IMR-90 (cell line): ENCODE measurements at regions not wholly inside any gene's neighbourhood (a gene's known extent, or its start where the extent isn't known, plus 50 kb on each side); places are given as distances from the start of the nearest gene placed in this dataset.

Experiments
- ATAC-seq: fragments of 200-7000 bp; cut with Tn5 transposase; 2 replicates; pipeline ENCODE4 v1.9.1; 2020; ENCODE audit warnings: low read depth, mild to moderate bottlenecking, moderate library complexity
- BruUV-seq: library from RNA; stranded (reverse); fragments of 400-500 nt; replicated peaks from 2 replicates; lab custom pipeline; 2021; lab: Mats Ljungman, UMichigan
- CTCF ChIA-PET: fragments of 300-600 bp; formaldehyde crosslinking; extraction: SDS; loops from one replicate; lab custom pipeline; 2021; ENCODE audit warnings: antibody characterized with exemption; lab: Yijun Ruan, JAX
- POLR2A ChIA-PET: fragments of 300-600 bp; sonication (Branson Sonifier 250); formaldehyde crosslinking; loops from one replicate; lab custom pipeline; 2022; ENCODE audit warnings: antibody characterized with exemption; ENCODE audit not compliant: unreplicated experiment; lab: Charles Lee
- DNase-seq: peaks from one replicate; pipeline ENCODE4 v3.0.0; 2013
- H2AFZ ChIP-seq: replicated peaks from 2 replicates; pipeline ENCODE3; 2013; ENCODE audit warnings: low read length, mild to moderate bottlenecking; ENCODE audit not compliant: poor library complexity
- H2AK5ac ChIP-seq: 2 replicates; pipeline ENCODE4 v1.6.1; 2013; ENCODE audit warnings: low read depth, low read length, inconsistent platforms
- H2AK9ac ChIP-seq: replicated peaks from 2 replicates; pipeline ENCODE3; 2013; ENCODE audit warnings: mild to moderate bottlenecking, low read depth, low read length, moderate library complexity; ENCODE audit not compliant: poor library complexity
- H2BK120ac ChIP-seq: 2 replicates; pipeline ENCODE4 v1.6.1; 2013; ENCODE audit warnings: low read depth, low read length, inconsistent platforms
- H2BK15ac ChIP-seq: 3 replicates; pipeline ENCODE4 v1.6.1; 2013; ENCODE audit warnings: low read depth, low read length, inconsistent platforms
- H2BK20ac ChIP-seq: 2 replicates; pipeline ENCODE4 v1.6.1; 2013; ENCODE audit warnings: low read depth, mild to moderate bottlenecking, inconsistent platforms, low read length, moderate library complexity
- H2BK5ac ChIP-seq: 2 replicates; pipeline ENCODE4 v1.6.1; 2013; ENCODE audit warnings: mild to moderate bottlenecking, low read depth, low read length, inconsistent platforms; ENCODE audit not compliant: poor library complexity, severe bottlenecking
- H3K14ac ChIP-seq: replicated peaks from 2 replicates; pipeline ENCODE4 v1.6.1; 2013; ENCODE audit warnings: low read depth, low read length, inconsistent platforms
- H3K18ac ChIP-seq: 2 replicates; pipeline ENCODE4 v1.6.1; 2013; ENCODE audit warnings: low read depth, low read length, control low read depth
- H3K23ac ChIP-seq: 2 replicates; pipeline ENCODE4 v1.6.1; 2013; ENCODE audit warnings: low read depth, low read length, inconsistent platforms
- H3K27ac ChIP-seq: 2 replicates; pipeline ENCODE4 v1.5.1; 2013; ENCODE audit warnings: mild to moderate bottlenecking, control low read depth, low read length; ENCODE audit not compliant: insufficient read depth
- H3K27me3 ChIP-seq: 2 replicates; pipeline ENCODE4 v1.6.1; 2013; ENCODE audit warnings: low read length; ENCODE audit not compliant: control insufficient read depth, insufficient read depth
- H3K36me3 ChIP-seq: 2 replicates; pipeline ENCODE4 v1.6.1; 2013; ENCODE audit warnings: low read length, mixed read lengths; ENCODE audit not compliant: control insufficient read depth, insufficient read depth
- H3K4ac ChIP-seq: 2 replicates; pipeline ENCODE4 v1.6.1; 2013; ENCODE audit warnings: low read depth, low read length, inconsistent platforms
- H3K4me1 ChIP-seq: 2 replicates; pipeline ENCODE4 v1.6.1; 2013; ENCODE audit warnings: low read length, mixed read lengths; ENCODE audit not compliant: control insufficient read depth, insufficient read depth
- H3K4me2 ChIP-seq: 2 replicates; pipeline ENCODE4 v1.6.1; 2013; ENCODE audit warnings: low read depth, mild to moderate bottlenecking, control low read depth, low read length, moderate library complexity
- H3K4me3 ChIP-seq: 2 replicates; pipeline ENCODE4 v1.5.1; 2013; ENCODE audit warnings: low read depth, mild to moderate bottlenecking, control low read depth, low read length, moderate library complexity; ENCODE audit not compliant: insufficient read depth
- H3K56ac ChIP-seq: 2 replicates; pipeline ENCODE4 v1.6.1; 2013; ENCODE audit warnings: low read length, inconsistent platforms; ENCODE audit not compliant: insufficient read depth; ENCODE audit errors: extremely low read depth
- H3K79me1 ChIP-seq, 2 experiments: 2 replicates each; pipeline ENCODE4 v1.6.1; 2013; ENCODE audit warnings: low read length in 2 of 2, inconsistent platforms in 1 of 2, low read depth in 1 of 2
- H3K9ac ChIP-seq: 2 replicates; pipeline ENCODE4 v1.6.1; 2013; ENCODE audit warnings: low read depth, low read length, control low read depth
- H3K9me1 ChIP-seq: 2 replicates; pipeline ENCODE4 v1.6.1; 2013; ENCODE audit warnings: low read length, inconsistent platforms; ENCODE audit not compliant: insufficient read depth
- H3K9me3 ChIP-seq: 2 replicates; pipeline ENCODE4 v1.6.1; 2013; ENCODE audit warnings: low read length; ENCODE audit not compliant: control insufficient read depth, insufficient read depth
- H4K20me1 ChIP-seq: 2 replicates; pipeline ENCODE4 v1.6.1; 2013; ENCODE audit warnings: low read length, inconsistent platforms; ENCODE audit not compliant: insufficient read depth
- H4K5ac ChIP-seq: 2 replicates; pipeline ENCODE4 v1.6.1; 2013; ENCODE audit warnings: mild to moderate bottlenecking, low read depth, low read length, control low read depth
- H4K8ac ChIP-seq, 2 experiments: 2 replicates each; pipeline ENCODE4 v1.6.1; 2013; ENCODE audit warnings: low read depth in 2 of 2, low read length in 2 of 2, control low read depth in 1 of 2, inconsistent platforms in 1 of 2
- H4K91ac ChIP-seq: 2 replicates; pipeline ENCODE4 v1.6.1; 2013; ENCODE audit warnings: low read depth, low read length, inconsistent platforms; ENCODE audit not compliant: insufficient read depth
- BHLHE40 ChIP-seq: fragments of 150-350 bp; IDR thresholded peaks from 2 replicates; pipeline ENCODE4 v1.6.1; 2016; ENCODE audit warnings: mild to moderate bottlenecking, low read depth, low read length
- CEBPB ChIP-seq: IDR thresholded peaks from 2 replicates; pipeline ENCODE4 v1.6.1; 2012; ENCODE audit warnings: low read depth, low read length, improper control_type of control experiment
- CHD1 ChIP-seq: IDR thresholded peaks from 2 replicates; pipeline ENCODE4 v1.6.1; 2012; ENCODE audit warnings: low read depth, low read length, improper control_type of control experiment
- WGBS, 2 experiments: methylation state at CpG; one replicate each; pipeline versions ENCODE4 v1.1.5 to v1.1.7; 2013; ENCODE audit warnings: missing lambda C conversion rate in 2 of 2; ENCODE audit not compliant: insufficient read length in 1 of 2; ENCODE audit errors: extremely low coverage in 2 of 2; 5-methylcytosine and 5-hydroxymethylcytosine counted together
- dilution Hi-C: fragments of 300-500 bp; cut with HindIII; formaldehyde crosslinking; loops from one replicate; pipeline ENCODE4 v1.14.3; 2018; ENCODE audit warnings: low sequenced_read_pairs; ENCODE audit not compliant: unreplicated experiment
- in situ Hi-C: fragments of 300-500 bp; cut with MboI; formaldehyde crosslinking; loops from 3 replicates; pipeline ENCODE4 v1.14.3; 2019; ENCODE audit warnings: low sequenced_read_pairs, inconsistent platforms, mixed read lengths
- intact Hi-C: fragments of 100-400 bp; cut with micrococcal nuclease; formaldehyde crosslinking; loops from 2 replicates; pipeline ENCODE4 v1.10.0; 2022

DNA sequence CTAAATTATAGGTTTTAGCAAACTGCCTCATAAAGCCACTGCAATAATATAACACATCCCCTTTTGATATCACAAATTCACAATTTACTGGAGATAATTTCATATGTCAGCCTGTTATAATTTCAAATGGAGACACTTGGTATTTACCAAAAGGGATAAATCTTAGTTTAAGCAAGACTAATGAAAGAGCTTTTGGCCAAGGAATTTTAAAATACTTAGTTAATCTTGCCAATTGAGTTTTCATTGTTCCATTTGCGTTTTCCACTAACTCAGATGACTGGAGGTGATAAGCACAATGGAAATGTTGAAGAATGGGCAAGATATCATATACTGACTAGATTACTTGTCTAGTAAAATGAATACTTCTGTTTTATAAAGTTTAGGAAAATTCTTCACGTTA lies 379.3 kb upstream of the SYT4 start:
- no peak overlapping the region for H3K18ac ChIP-seq
- BruUV-seq = no TSS peak
- H4K8ac ChIP-seq = no peak overlapping the region
- no peaks in the 10 kb centered on the region for H3K36me3 ChIP-seq
- no peaks in the 10 kb centered on the region for H3K9me1 ChIP-seq
- no peak overlapping the region for H2BK5ac ChIP-seq
- no peak overlapping the region for H4K5ac ChIP-seq
- no peak overlapping the region for H3K27ac ChIP-seq
- no peak overlapping the region for H3K23ac ChIP-seq
- H3K9me3 ChIP-seq = no peaks in the 10 kb centered on the region
- H4K20me1 ChIP-seq = no peaks in the 10 kb centered on the region
- H4K91ac ChIP-seq = no peak overlapping the region
- H3K56ac ChIP-seq = no peak overlapping the region
- H2BK15ac ChIP-seq = no peak overlapping the region
- no peak overlapping the region for H2AK9ac ChIP-seq
- dilution Hi-C loops (no loop called here), intact Hi-C loops (no loop called here), in situ Hi-C loops (no loop called here)
- WGBS, 2 experiments = no CpG with 5 or more reads among the region's 2 CpGs
- no peaks in the 10 kb centered on the region for H3K79me1 ChIP-seq
- TF ChIP-seq CEBPB = no peak
- TF ChIP-seq BHLHE40 = no peak
- TF ChIP-seq CHD1 = no peak
- no peak overlapping the region for H2BK120ac ChIP-seq
- no peak overlapping the region for H3K4ac ChIP-seq
- POLR2A ChIA-PET = no interaction called here
- no peak overlapping the region for H3K14ac ChIP-seq
- CTCF ChIA-PET = no interaction called here
- H2AK5ac ChIP-seq = no peak overlapping the region
- H3K4me3 ChIP-seq = no peak overlapping the region
- H3K4me1 ChIP-seq = no peaks in the 10 kb centered on the region
- no peak overlapping the region for H3K4me2 ChIP-seq
- no peaks in the 10 kb centered on the region for H3K27me3 ChIP-seq
- no peak overlapping the region for H3K9ac ChIP-seq
- ATAC-seq (no peak), DNase-seq (no peak)
- H2AFZ ChIP-seq = no peak overlapping the region
- no peak overlapping the region for H2BK20ac ChIP-seq
